Caco-2 (cell line): ENCODE measurements at regions not wholly inside any gene's neighbourhood (a gene's known extent, or its start where the extent isn't known, plus 50 kb on each side); places are given as distances from the start of the nearest gene placed in this dataset.

Experiments used
- BruUV-seq: library from RNA; stranded (reverse); fragments of 400-500 nt; replicated peaks from 2 replicates; lab custom pipeline; 2021; lab: Mats Ljungman, UMichigan
- CTCF ChIA-PET: fragments of 300-600 bp; sonication (Branson Sonifier 250); formaldehyde crosslinking; loops from one replicate; lab custom pipeline; 2022; ENCODE audit warnings: antibody characterized with exemption; lab: Charles Lee
- POLR2A ChIA-PET: fragments of 300-600 bp; sonication (Branson Sonifier 250); formaldehyde crosslinking; loops from one replicate; lab custom pipeline; 2022; ENCODE audit warnings: antibody characterized with exemption; lab: Charles Lee
- DNase-seq, 2 experiments: peaks; one replicate each; pipeline versions ENCODE4 v3.0.0 to v3.0.0-alpha.2; 2020 to 2022
- H3K27me3 ChIP-seq: replicated peaks from 2 replicates; pipeline ENCODE4 v1.6.0; 2011; ENCODE audit warnings: low read length; ENCODE audit not compliant: control insufficient read depth, insufficient read depth
- H3K36me3 ChIP-seq: 2 replicates; pipeline ENCODE4 v1.5.1; 2011; ENCODE audit warnings: low read length; ENCODE audit not compliant: control insufficient read depth, insufficient read depth
- H3K4me1 ChIP-seq: fragments of 250-450 bp; sonication (Bioruptor Pico); 2 replicates; pipeline ENCODE4 v1.5.1; 2020; ENCODE audit warnings: mild to moderate bottlenecking
- H3K4me3 ChIP-seq: 2 replicates; pipeline ENCODE4 v1.5.1; 2011; ENCODE audit warnings: low read depth, mild to moderate bottlenecking, control low read depth, low read length
- H3K9me3 ChIP-seq: fragments of 250-450 bp; sonication (Bioruptor Pico); 2 replicates; pipeline ENCODE4 v1.5.1; 2020; ENCODE audit warnings: mild to moderate bottlenecking, moderate library complexity
- H3K27ac Mint-ChIP-seq: one replicate; pipeline ENCODE4 v1.8.0; 2022; ENCODE audit warnings: mixed read lengths; ENCODE audit not compliant: unreplicated experiment
- H3K27me3 Mint-ChIP-seq: one replicate; pipeline ENCODE4 v1.8.0; 2022; ENCODE audit warnings: mixed read lengths; ENCODE audit not compliant: insufficient read depth, unreplicated experiment
- H3K36me3 Mint-ChIP-seq: one replicate; pipeline ENCODE4 v1.8.0; 2022; ENCODE audit warnings: mild to moderate bottlenecking, mixed read lengths; ENCODE audit not compliant: insufficient read depth, unreplicated experiment
- H3K4me1 Mint-ChIP-seq: one replicate; pipeline ENCODE4 v1.8.0; 2022; ENCODE audit warnings: low read depth, mixed read lengths; ENCODE audit not compliant: unreplicated experiment
- H3K4me3 Mint-ChIP-seq: one replicate; pipeline ENCODE4 v1.8.0; 2022; ENCODE audit warnings: mild to moderate bottlenecking, moderate library complexity, mixed read lengths; ENCODE audit not compliant: unreplicated experiment
- H3K9me3 Mint-ChIP-seq: one replicate; pipeline ENCODE4 v1.8.0; 2022; ENCODE audit warnings: mixed read lengths; ENCODE audit not compliant: unreplicated experiment
- CTCF ChIP-seq, 2 experiments: fragments of 200-600 bp in 1 of 2; IDR thresholded peaks; 1 replicate in 1 of 2; 2 replicates in 1 of 2; pipeline versions ENCODE4 v1.5.1 to v1.8.0; 2011 to 2022; ENCODE audit warnings: antibody characterized with exemption in 1 of 2, control low read depth in 1 of 2, inconsistent platforms in 1 of 2, low read depth in 1 of 2, low read length in 1 of 2, mild to moderate bottlenecking in 1 of 2, moderate library complexity in 1 of 2; ENCODE audit not compliant: insufficient read depth in 1 of 2, severe bottlenecking in 1 of 2, unreplicated experiment in 1 of 2
- intact Hi-C: fragments of 100-400 bp; cut with micrococcal nuclease; formaldehyde crosslinking; loops from one replicate; pipeline ENCODE4 v1.10.0; 2022; ENCODE audit not compliant: unreplicated experiment

GRCh38 chr12:17381211-17381610, 708.8 kb downstream of the RERGL start:
- no peaks in the 10 kb centered on the region; the same call in 1 of the 2 replicates for H3K9me3 ChIP-seq
- Mint-ChIP-seq H3K4me3 (no peak overlapping the region), H3K36me3 (no peaks in the 10 kb centered on the region), H3K27me3 (no peaks in the 10 kb centered on the region), H3K9me3 (no peaks in the 10 kb centered on the region), H3K4me1 (peaks cover 7% of the 10 kb centered on the region), H3K27ac (no peak overlapping the region)
- CTCF ChIA-PET = no interaction called here
- DNase-seq = no peak
- no TSS peak for BruUV-seq
- TF ChIP-seq CTCF (IDR thresholded peaks at IDR 0.05; ENCODE audit: insufficient read depth in 1 of 2, low read depth in 1 of 2, low read length in 1 of 2, severe bottlenecking in 1 of 2, unreplicated experiment in 1 of 2) = no peak
- no peaks in the 10 kb centered on the region for H3K4me1 ChIP-seq
- no peaks in the 10 kb centered on the region for H3K27me3 ChIP-seq
- no peak overlapping the region for H3K4me3 ChIP-seq
- no peaks in the 10 kb centered on the region for H3K36me3 ChIP-seq
- POLR2A ChIA-PET = no interaction called here
- intact Hi-C loops = no loop called here

- Histone ChIP-seq H3K4me1 (no peaks in the 10 kb centered on the region), H3K4me3 (no peak overlapping the region), H3K9me3 (no peaks in the 10 kb centered on the region), H3K27me3 (no peaks in the 10 kb centered on the region), H3K36me3 (no peaks in the 10 kb centered on the region)
- Mint-ChIP-seq H3K27ac (no peak overlapping the region), H3K27me3 (peaks cover 6% of the 10 kb centered on the region), H3K9me3 (peaks cover 3% of the 10 kb centered on the region), H3K4me3 (no peak overlapping the region), H3K4me1 (peaks cover 7% of the 10 kb centered on the region), H3K36me3 (no peaks in the 10 kb centered on the region)
- CTCF ChIA-PET = no interaction called here
- no peak for DNase-seq
- intact Hi-C loops = no loop called here
- BruUV-seq = no TSS peak
- no peak for TF ChIP-seq CTCF (IDR thresholded peaks at IDR 0.05; ENCODE audit: insufficient read depth in 1 of 2, low read depth in 1 of 2, low read length in 1 of 2, severe bottlenecking in 1 of 2, unreplicated experiment in 1 of 2)
- POLR2A ChIA-PET = no interaction called here
These were observed 717.5 kb downstream of the RERGL start for GRCh38 chr12:17372508-17372907.

- no TSS peak for BruUV-seq
These were observed 718.3 kb downstream of the RERGL start for GRCh38 chr12:17371491-17372215.

More at GRCh38 chr12:17371491-17372215, 718.3 kb downstream of the RERGL start:
- POLR2A ChIA-PET = no interaction called here
- H3K9me3 Mint-ChIP-seq = peaks cover 11% of the 10 kb centered on the region
- H3K27me3 Mint-ChIP-seq = peaks cover 7% of the 10 kb centered on the region
- intact Hi-C loops = no loop called here
- H3K36me3 ChIP-seq = no peaks in the 10 kb centered on the region
- H3K9me3 ChIP-seq = no peaks in the 10 kb centered on the region
- TF ChIP-seq CTCF (IDR thresholded peaks at IDR 0.05; ENCODE audit: insufficient read depth in 1 of 2, low read depth in 1 of 2, low read length in 1 of 2, severe bottlenecking in 1 of 2, unreplicated experiment in 1 of 2) = no peak
- H3K27me3 ChIP-seq = no peaks in the 10 kb centered on the region
- H3K4me1 ChIP-seq = no peaks in the 10 kb centered on the region
- H3K36me3 Mint-ChIP-seq = no peaks in the 10 kb centered on the region
- H3K4me3 Mint-ChIP-seq = no peak overlapping the region
- DNase-seq = no peak
- H3K4me3 ChIP-seq = no peak overlapping the region
- H3K4me1 Mint-ChIP-seq = no peaks in the 10 kb centered on the region
- CTCF ChIA-PET = no interaction called here
- no peak overlapping the region for H3K27ac Mint-ChIP-seq
